ENCODE measurements at regions not wholly inside any gene's neighbourhood (a gene's known extent, or its start where the extent isn't known, plus 50 kb on each side); places are given as distances from the start of the nearest gene placed in this dataset.

DNA sequence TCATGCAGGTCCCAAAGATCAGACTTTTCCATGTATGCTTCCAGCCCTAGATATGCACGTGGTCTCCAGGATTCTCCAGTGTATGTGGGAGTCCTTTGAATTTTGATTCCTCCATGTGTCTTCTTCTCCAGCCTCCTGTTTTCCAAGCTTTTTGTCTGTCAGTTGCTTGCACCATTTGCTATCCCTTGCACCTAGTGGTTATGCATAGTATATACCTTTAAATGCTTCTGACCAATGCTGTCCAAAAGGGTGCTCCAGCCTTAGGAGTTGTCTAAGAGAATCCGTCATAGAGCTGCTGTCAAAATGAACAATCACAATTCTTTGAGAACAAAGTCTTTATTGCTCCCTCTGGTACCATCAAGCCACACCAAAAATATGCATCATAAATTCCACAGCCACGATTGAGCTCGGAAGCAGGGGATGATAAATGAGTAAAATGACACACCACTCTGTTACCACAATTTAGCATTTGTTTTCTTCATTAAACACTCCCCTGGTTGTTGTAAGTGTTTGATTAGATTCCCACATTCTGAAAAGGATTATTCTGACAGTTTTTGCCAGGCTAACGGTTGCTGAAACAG, 706.2 kb upstream of the GJE1 start:
- Histone ChIP-seq H3K27me3 (no peaks in the 10 kb centered on the region), H3K27ac (no peak overlapping the region), H3K36me3 (replicated peaks in 1 of 2) (no peaks in the 10 kb centered on the region), H3K4me3 (no peak overlapping the region), H3K9me3 (replicated peaks in 1 of 3) (peaks cover 0 to 6% (median 0%) of the 10 kb centered on the region in 3 donors), H3K4me1 (replicated peaks in 1 of 2) (no peaks in the 10 kb centered on the region)
- TF ChIP-seq POLR2A (IDR thresholded peaks at IDR 0.05): no peak
- TF ChIP-seq, protein P1, sequence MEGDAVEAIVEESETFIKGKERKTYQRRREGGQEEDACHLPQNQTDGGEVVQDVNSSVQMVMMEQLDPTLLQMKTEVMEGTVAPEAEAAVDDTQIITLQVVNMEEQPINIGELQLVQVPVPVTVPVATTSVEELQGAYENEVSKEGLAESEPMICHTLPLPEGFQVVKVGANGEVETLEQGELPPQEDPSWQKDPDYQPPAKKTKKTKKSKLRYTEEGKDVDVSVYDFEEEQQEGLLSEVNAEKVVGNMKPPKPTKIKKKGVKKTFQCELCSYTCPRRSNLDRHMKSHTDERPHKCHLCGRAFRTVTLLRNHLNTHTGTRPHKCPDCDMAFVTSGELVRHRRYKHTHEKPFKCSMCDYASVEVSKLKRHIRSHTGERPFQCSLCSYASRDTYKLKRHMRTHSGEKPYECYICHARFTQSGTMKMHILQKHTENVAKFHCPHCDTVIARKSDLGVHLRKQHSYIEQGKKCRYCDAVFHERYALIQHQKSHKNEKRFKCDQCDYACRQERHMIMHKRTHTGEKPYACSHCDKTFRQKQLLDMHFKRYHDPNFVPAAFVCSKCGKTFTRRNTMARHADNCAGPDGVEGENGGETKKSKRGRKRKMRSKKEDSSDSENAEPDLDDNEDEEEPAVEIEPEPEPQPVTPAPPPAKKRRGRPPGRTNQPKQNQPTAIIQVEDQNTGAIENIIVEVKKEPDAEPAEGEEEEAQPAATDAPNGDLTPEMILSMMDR (IDR thresholded peaks at IDR 0.05): no peak
- intact Hi-C loops (cut with DNase I): no loop called here
- no peak for DNase-seq
- 62 to 74% (median 64%) methylated on average over 5 of the region's 5 CpGs for WGBS, 4 donors

DNA sequence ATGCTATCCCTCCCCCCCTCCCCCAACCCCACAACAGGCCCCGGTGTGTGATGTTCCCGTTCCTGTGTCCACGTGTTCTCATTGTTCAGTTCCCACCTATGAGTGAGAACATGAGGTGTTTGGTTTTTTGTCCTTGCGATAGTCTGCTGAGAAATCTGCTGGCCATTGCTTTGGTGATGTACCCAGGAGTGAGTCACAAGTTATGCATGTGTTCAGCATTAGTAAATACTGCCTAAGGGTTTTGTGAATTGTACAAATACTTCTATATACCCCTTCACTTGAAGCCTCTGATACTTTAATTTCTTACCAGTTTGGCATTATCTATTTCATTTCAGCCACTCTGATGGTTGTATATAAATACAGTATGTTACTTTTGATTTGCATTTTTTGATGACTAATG, 711.3 kb upstream of the GJE1 start:
- Histone ChIP-seq H3K27me3 (no peaks in the 10 kb centered on the region), H3K4me3 (no peak overlapping the region), H3K9me3 (replicated peaks in 1 of 3) (peaks cover 0 to 5% (median 0%) of the 10 kb centered on the region in 3 donors), H3K27ac (no peak overlapping the region), H3K4me1 (replicated peaks in 1 of 2) (no peaks in the 10 kb centered on the region), H3K36me3 (replicated peaks in 1 of 2) (no peaks in the 10 kb centered on the region)
- DNase-seq: no peak
- TF ChIP-seq POLR2A (IDR thresholded peaks at IDR 0.05): no peak
- intact Hi-C loops (cut with DNase I): no loop called here
- WGBS, 4 donors: 70 to 87% (median 81%) methylated on average over 4 of the region's 4 CpGs

DNA sequence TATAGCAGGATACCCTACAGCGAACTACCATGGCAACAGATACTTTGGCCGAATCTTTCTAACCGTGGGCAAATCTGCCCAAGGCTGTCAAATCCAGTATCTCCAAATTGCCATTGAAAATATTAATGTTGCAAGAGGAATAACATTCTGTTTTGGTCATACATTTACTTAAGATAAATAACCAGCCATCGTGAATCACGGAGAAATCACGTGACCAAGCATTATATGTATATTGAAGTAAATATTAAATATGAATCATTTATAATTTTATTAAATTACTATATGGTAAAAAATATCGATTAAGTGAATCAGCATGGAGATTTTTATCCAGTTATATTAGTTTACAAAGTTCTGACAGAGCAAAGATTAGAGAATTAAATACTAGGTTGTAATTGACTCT, 714.6 kb upstream of the GJE1 start:
- no peak for TF ChIP-seq POLR2A (IDR thresholded peaks at IDR 0.05)
- TF ChIP-seq, protein P1 (IDR thresholded peaks at IDR 0.05): no peak
- Histone ChIP-seq H3K27ac (no peak overlapping the region), H3K4me3 (no peak overlapping the region), H3K36me3 (replicated peaks in 1 of 2) (no peaks in the 10 kb centered on the region), H3K27me3 (no peaks in the 10 kb centered on the region), H3K4me1 (replicated peaks in 1 of 2) (no peaks in the 10 kb centered on the region), H3K9me3 (replicated peaks in 1 of 3) (no peaks in the 10 kb centered on the region)
- WGBS, 4 donors: 80 to 90% (median 85%) methylated on average over 7 of the region's 7 CpGs
- no peak for DNase-seq
- intact Hi-C loops (cut with DNase I): no loop called here

DNA sequence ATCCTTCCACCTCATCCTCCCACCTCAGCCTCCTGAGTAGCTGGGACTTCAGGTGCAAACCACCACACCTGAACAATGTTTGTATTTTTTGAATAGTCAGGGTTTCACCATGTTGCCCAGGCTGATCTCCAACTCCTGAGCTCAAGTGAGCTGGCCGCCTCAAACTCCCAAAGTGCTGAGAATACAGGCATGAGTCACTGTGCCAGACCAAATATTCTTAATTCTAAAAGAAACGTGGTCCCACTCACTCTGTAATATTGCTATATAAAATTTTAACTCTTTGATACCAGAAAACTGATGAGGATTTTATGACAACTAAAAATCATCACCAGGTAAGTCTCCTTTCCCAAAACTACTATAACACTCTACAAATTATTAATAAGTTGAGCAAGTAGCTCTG, 716.8 kb upstream of the GJE1 start:
- Histone ChIP-seq H3K27ac (no peak overlapping the region), H3K4me3 (no peak overlapping the region), H3K4me1 (replicated peaks in 1 of 2) (no peaks in the 10 kb centered on the region), H3K27me3 (no peaks in the 10 kb centered on the region), H3K36me3 (replicated peaks in 1 of 2) (no peaks in the 10 kb centered on the region), H3K9me3 (replicated peaks in 1 of 3) (no peaks in the 10 kb centered on the region)
- DNase-seq: no peak
- no peak for TF ChIP-seq POLR2A (IDR thresholded peaks at IDR 0.05)
- TF ChIP-seq, protein P1 (IDR thresholded peaks at IDR 0.05): no peak
- intact Hi-C loops (cut with DNase I): no loop called here
- 43 to 65% (median 55%) methylated on average over 2 of the region's 2 CpGs for WGBS, 4 donors

DNA sequence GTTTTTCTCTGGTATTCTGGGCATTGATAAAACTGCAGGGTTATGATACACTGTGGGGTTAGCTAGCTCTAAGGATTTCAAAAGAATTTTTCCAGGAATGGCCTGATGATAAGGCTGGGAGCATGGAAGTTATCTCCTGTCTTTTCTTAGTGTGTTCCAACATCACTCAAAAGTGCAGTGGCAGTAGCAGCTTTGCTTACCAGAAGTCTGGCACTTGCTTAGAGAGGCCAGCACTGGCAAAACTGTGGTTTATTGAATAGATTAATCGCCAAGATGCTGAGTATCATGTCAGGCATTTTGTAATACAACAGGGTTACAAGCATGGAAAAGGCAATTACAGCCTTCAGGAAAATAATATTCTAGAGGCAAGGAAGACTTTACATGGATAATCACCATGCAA, 719.5 kb upstream of the GJE1 start:
- Histone ChIP-seq H3K27me3 (no peaks in the 10 kb centered on the region), H3K4me1 (replicated peaks in 1 of 2) (no peaks in the 10 kb centered on the region), H3K4me3 (no peak overlapping the region), H3K9me3 (replicated peaks in 1 of 3) (peaks cover 0 to 2% (median 0%) of the 10 kb centered on the region in 3 donors), H3K27ac (no peak overlapping the region), H3K36me3 (replicated peaks in 1 of 2) (no peaks in the 10 kb centered on the region)
- no peak for TF ChIP-seq POLR2A (IDR thresholded peaks at IDR 0.05)
- TF ChIP-seq, protein P1 (IDR thresholded peaks at IDR 0.05): no peak
- DNase-seq: no peak
- 68 to 81% (median 73%) methylated on average over 1 of the region's 1 CpG for WGBS, 4 donors
- intact Hi-C loops (cut with DNase I): no loop called here
